ENCODE measurements at regions not wholly inside any gene's neighbourhood (a gene's known extent, or its start where the extent isn't known, plus 50 kb on each side); places are given as distances from the start of the nearest gene placed in this dataset.
"Not testable (repeated sequence)": the region's sequence is repeated elsewhere in the genome, so short reads cannot be mapped to it uniquely, and the experiment has no call there.

DNA sequence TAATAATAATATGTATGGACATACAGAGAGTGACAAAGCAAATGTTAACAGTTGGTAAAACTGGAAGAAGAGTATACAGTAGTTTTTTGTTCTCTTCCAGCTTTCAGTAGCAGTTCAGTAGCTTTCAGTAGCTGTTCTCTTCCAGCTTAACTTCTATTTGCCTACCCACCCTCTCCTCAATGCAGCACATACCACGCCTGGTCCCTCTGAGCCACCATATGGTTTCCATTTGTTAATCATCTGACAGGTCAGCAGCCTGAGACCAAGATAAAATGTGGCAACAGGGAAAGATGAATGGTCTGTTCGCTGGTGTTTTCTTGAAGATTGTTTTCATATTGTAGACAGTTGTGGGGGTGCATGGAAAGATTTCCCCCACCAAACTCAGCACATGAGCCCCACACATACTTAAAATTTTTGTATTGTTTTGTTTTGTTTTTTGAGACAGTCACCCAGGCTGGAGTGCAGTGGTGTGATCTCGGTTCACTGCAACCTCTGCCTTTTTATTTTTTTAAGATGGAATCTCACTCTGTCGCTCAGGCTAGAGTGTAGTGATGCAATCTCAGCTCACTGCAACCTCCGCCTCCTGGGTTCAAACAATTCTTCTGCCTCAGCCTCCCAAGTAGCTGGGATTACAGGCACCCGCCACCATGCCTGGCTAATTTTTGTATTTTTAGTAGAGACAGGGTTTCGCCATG is 56.8 kb downstream of the ATP6V0E2 start:
- DNase-seq (ENCODE audit: low read depth) = not testable (repeated sequence)

GRCh38 chr7:149933776-149934175 is 60.0 kb downstream of the ATP6V0E2 start:
- DNase-seq (ENCODE audit: low read depth) = not testable (repeated sequence)

- not testable (repeated sequence) for DNase-seq (ENCODE audit: low read depth)
Measured at GRCh38 chr7:149947346-149947745, 73.6 kb downstream of the ATP6V0E2 start.

- not testable (repeated sequence) for DNase-seq (ENCODE audit: low read depth)
Measured at GRCh38 chr7:149948444-149948843, 74.7 kb downstream of the ATP6V0E2 start.

DNA sequence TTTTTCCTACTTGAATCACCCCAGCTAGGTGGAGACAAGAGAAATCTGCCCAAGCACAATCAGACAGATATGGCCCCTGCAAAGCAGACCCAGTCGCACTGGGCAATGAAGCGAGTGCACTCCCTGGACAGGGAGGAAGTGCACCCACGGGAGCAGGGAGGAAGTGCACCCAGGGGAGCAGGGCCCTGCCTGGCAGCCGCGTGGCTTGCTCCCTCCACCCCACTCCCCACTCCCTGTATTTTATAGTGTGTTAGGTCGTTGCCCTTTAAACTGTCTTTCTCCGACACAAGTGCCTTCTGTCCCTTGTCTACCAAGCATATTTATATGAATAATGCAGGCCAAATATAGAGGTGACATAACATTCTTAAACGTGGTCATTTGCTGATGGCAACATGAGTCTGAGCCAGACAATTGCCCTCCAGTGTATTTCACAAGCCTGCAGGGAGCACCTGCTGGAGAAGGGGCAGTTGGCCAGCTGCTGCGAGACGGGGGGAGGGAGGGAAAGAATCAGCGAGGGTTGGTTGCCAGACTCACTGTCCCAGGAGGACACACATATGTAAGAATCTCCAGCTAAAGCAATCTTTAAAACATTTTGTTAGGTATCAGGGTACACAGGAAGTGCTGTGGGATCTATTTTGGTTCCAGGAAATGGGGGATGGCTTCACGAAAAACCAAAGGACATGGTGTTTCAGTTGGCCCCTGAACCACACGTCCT is 76.3 kb downstream of the ATP6V0E2 start:
- not testable (repeated sequence) for DNase-seq (ENCODE audit: low read depth)

- DNase-seq (ENCODE audit: low read depth) = not testable (repeated sequence)
Measured at GRCh38 chr7:149950578-149950924, 76.8 kb downstream of the ATP6V0E2 start.

DNA sequence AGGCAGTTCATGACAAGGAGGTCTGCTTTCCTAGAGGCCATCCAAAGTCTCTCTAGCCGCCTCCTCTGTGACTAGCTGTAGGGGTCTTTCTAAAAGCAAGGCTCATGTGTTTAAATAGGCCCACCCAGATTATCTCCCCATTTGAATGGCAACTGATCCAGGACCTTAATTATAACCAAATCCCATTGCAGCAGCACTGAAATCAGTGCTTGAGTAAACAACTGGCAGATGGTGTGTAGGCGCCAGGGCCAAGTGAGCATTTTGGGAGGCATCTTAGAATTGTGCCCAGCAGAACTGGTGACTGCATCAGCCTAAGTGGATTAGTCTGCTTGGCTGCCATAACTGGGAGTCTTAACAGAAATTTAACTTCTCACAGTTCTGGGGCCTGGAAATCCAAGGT is 77.8 kb downstream of the ATP6V0E2 start:
- not testable (repeated sequence) for DNase-seq (ENCODE audit: low read depth)

- not testable (repeated sequence) for DNase-seq (ENCODE audit: low read depth)
Measured at GRCh38 chr7:149958880-149959279, 85.1 kb downstream of the ATP6V0E2 start.

GRCh38 chr7:149960863-149961262 is 87.1 kb downstream of the ATP6V0E2 start:
- DNase-seq (ENCODE audit: low read depth) = not testable (repeated sequence)

DNA sequence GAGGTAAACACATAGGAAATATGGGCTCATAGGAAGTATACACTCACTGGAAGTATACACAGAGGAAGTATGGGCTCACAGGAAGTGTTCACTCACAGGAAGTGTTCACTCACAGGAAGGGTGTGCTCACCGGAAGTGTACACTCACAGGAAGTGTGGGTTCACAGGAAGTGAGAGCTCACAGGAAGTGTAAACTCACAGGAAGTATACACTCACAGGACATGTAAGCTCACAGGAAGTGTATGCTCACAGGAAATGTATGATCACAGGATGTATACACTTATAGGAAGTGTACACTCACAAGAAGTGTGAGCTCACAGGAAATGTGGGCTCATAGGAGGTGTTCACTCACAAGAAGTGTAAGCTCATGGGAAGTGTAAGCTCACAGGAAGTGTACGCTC is 88.1 kb downstream of the ATP6V0E2 start:
- DNase-seq (ENCODE audit: low read depth) = not testable (repeated sequence)

- not testable (repeated sequence) for DNase-seq (ENCODE audit: low read depth)
Measured at GRCh38 chr7:149962685-149963319, 89.0 kb downstream of the ATP6V0E2 start.

DNA sequence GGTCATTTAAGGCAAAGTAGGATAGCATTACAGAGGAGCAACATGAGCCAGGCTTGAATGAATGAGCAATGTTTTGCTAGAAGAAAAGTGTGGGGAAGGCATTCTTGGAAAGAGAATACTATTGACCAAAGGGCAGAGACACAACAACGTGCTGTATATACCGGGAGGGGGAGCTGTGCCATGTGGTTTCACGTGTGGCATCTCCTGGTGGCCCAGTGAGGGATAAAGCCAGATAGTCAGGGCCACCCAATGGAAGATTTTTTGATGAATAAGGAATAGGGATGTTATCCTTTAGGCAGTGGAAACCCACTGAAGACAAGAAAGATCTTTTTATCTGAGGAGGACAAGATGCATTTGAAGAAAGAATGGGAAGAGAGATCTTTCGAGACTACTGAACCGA is 90.2 kb downstream of the ATP6V0E2 start:
- DNase-seq (ENCODE audit: low read depth) = not testable (repeated sequence)

- DNase-seq (ENCODE audit: low read depth) = not testable (repeated sequence)
Measured at GRCh38 chr7:149966444-149966843, 92.7 kb downstream of the ATP6V0E2 start.

- not testable (repeated sequence) for DNase-seq (ENCODE audit: low read depth)
Measured at GRCh38 chr7:149972977-149973376, 99.2 kb downstream of the ATP6V0E2 start.

GRCh38 chr7:149973681-149974080 is 99.9 kb downstream of the ATP6V0E2 start:
- DNase-seq (ENCODE audit: low read depth) = not testable (repeated sequence)

DNA sequence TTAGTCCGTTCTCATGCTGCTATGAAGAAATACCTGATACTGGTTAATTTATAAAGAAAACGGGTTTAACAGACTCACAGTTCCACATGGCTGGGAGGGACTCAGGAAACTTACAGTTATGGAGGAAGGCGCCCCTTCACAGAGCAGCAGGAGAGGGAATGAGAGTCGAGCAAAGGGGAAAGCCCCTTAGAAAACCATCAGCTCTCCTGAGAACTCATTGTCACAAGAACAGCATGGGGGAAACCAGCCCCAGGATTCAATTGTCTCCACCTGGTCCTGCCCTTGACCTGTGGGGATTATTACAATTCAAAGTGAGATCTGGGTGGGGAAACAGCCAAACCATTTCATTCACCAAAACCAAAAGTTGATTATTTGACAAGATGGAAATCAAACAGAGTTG is 101.8 kb downstream of the ATP6V0E2 start:
- not testable (repeated sequence) for DNase-seq (ENCODE audit: low read depth)

DNA sequence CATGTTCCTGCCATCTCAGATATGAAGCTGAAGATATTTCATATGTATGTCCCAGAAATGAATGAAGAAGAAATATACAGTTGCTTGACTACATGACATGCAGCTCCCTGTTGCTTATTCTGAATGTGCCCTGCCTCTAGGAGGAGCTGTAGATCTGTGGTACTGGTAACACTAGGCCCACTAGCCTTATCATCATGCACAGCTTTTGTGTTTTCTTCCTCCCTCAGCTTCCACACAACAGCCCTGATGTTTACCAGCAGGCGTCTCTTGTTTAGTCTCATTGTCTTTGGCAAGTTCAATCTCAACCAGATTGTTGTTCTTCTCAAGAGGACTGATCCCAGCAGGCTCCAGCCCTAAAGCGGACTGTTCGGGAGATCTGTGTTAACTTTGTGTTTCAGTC is 104.8 kb downstream of the ATP6V0E2 start:
- DNase-seq (ENCODE audit: low read depth) = not testable (repeated sequence)

DNA sequence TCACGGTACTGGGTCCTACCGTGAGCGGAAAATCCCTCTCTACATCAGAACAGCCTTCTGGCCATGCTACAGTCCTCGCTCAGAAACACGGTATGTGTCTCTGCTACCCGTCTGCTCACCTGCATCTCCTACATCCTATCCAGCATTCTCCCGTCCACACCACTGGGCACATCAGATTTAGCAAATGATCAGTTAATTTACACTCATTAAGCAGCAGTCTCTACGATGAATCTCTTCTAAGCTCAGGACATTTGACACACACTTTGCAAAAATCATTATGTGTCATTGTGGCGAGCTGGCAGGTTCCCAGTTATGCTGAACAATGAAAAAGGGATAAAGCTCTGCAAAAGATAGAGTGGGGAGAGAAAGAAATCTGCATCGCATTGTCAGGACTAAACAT is 105.2 kb downstream of the ATP6V0E2 start:
- not testable (repeated sequence) for DNase-seq (ENCODE audit: low read depth)

DNA sequence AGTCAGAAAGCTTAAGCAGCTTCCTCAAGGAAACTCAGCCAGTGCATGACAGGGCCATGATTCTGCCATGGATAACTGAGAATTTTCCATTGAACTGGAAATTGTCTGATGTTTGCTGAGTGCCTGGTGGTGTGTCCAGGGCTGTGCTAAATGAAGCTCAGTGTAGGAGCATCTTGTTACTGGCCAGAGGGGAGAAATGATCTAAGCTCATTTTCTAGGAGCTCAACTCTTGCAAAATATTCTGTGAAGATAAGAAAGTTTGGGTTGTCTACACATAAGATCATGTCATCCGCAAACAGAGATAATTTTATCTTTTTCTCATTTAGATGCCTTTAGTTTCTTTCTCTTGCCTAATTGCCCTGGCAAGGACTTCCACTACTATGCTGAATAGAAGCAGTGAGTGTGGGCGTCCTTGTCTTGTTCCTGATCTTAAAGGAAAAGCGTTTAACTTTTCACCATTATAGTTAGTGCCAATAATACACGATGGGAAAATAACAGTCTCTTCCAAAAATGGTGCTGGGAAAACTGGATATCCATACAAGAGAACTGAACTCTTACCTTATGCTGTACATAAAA is 108.9 kb downstream of the ATP6V0E2 start:
- DNase-seq (ENCODE audit: low read depth) = not testable (repeated sequence)

- not testable (repeated sequence) for DNase-seq (ENCODE audit: low read depth)
Measured at GRCh38 chr7:149986866-149987265, 113.1 kb downstream of the ATP6V0E2 start.

DNA sequence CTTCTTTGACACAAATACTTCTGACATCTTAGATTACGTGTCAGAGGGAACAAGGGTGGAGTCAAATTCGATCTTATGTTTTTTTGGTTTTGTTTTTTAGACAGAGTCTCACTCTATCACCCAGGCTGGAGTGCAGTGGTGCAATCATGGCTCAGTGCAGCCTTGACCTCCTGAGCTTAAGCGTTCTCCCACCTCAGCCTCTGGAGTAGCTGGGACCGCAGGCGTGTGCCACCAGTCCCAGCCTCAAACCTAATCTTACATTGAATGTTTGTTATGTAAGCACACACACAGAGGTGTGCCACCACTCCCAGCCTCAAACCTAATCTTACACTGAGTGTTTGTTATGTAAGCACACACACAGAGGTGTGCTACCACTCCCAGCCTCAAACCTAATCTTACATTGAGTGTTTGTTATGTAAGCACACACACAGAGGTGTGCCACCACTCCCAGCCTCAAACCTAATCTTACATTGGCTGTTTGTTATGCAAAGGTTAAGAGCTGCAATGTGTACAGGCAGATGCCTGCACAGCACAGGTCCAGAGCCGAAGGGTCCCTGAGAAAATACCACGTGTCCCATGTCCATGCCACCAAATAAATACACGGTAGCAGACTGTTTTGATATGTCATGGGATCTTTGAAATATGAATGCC is 118.0 kb downstream of the ATP6V0E2 start:
- DNase-seq (ENCODE audit: low read depth) = not testable (repeated sequence)

DNA sequence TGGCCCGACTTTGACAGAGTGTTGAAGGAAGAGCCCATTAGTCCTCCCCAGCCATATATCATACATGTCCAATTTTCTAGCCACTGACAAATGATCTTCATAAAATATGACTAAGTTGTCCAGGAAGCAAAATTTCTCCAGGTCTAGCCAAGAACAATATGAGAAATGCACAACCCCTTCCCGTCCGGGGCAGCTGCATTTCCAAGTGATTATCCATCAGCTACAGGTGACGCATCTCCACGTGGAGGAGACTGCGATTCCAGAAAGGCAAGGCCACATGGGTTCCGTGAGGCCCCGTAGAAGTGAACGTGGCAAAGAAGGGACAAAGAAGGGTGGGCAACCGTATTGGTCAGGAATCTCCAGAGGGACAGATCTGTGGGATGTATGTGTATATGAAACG is 118.6 kb downstream of the ATP6V0E2 start:
- DNase-seq (ENCODE audit: low read depth) = not testable (repeated sequence)
